Activated CD4-positive, alpha-beta T cell treated with anti-CD3 and anti-CD28 coated beads, Interleukin-2, Interleukin-6, amounts not matched to agents 100 ng/mL and 50 ng/mL, durations not matched to agents 16 hours and 8 hours (primary cell): ENCODE measurements at regions not wholly inside any gene's neighbourhood (a gene's known extent, or its start where the extent isn't known, plus 50 kb on each side); places are given as distances from the start of the nearest gene placed in this dataset.

Experiments
- DNase-seq: peaks from one replicate; pipeline ENCODE4 v3.0.0-alpha.2; 2020

- DNase-seq = no peak
Measured at GRCh38 chr12:94777936-94778335, 127.6 kb upstream of the TMCC3 start.

- no peak for DNase-seq
Measured at GRCh38 chr12:94775710-94776109, 125.4 kb upstream of the TMCC3 start.

GRCh38 chr12:94771741-94772140 is 121.4 kb upstream of the TMCC3 start:
- DNase-seq = no peak

- DNase-seq = no peak
Measured at GRCh38 chr12:94771199-94771598, 120.8 kb upstream of the TMCC3 start.

- no peak for DNase-seq
Measured at GRCh38 chr12:94770791-94771190, 120.4 kb upstream of the TMCC3 start.

- no peak for DNase-seq
Measured at GRCh38 chr12:94769776-94770759, 119.7 kb upstream of the TMCC3 start.

GRCh38 chr12:94769047-94769420 is 118.7 kb upstream of the TMCC3 start:
- no peak for DNase-seq

- no peak for DNase-seq
Measured at GRCh38 chr12:94768398-94769046, 118.2 kb upstream of the TMCC3 start.

- no peak for DNase-seq
Measured at GRCh38 chr12:94767956-94768355, 117.6 kb upstream of the TMCC3 start.

- no peak for DNase-seq
Measured at GRCh38 chr12:94766397-94766796, 116.0 kb upstream of the TMCC3 start.

GRCh38 chr12:94763462-94763861 is 113.1 kb upstream of the TMCC3 start:
- no peak for DNase-seq

GRCh38 chr12:94762943-94763342 is 112.6 kb upstream of the TMCC3 start:
- no peak for DNase-seq

GRCh38 chr12:94762259-94762942 is 112.0 kb upstream of the TMCC3 start:
- DNase-seq = peak; percentile 69

GRCh38 chr12:94761559-94761958 is 111.2 kb upstream of the TMCC3 start:
- peak; percentile 47 for DNase-seq

- DNase-seq = no peak
Measured at GRCh38 chr12:94760786-94761185, 110.4 kb upstream of the TMCC3 start.

GRCh38 chr12:94756789-94757188 is 106.4 kb upstream of the TMCC3 start:
- DNase-seq = no peak

- DNase-seq = no peak
Measured at GRCh38 chr12:94755598-94755997, 105.2 kb upstream of the TMCC3 start.

GRCh38 chr12:94754653-94755052 is 104.3 kb upstream of the TMCC3 start:
- no peak for DNase-seq

GRCh38 chr12:94753036-94753679 is 102.8 kb upstream of the TMCC3 start:
- no peak for DNase-seq

- DNase-seq = no peak
Measured at GRCh38 chr12:94750864-94751263, 100.5 kb upstream of the TMCC3 start.

- DNase-seq = no peak
Measured at GRCh38 chr12:94749890-94750289, 99.5 kb upstream of the TMCC3 start.

- no peak for DNase-seq
Measured at GRCh38 chr12:94749455-94749854, 99.1 kb upstream of the TMCC3 start.
